Peyer's patch (tissue), 4 donors: ENCODE measurements at regions not wholly inside any gene's neighbourhood (a gene's known extent, or its start where the extent isn't known, plus 50 kb on each side); places are given as distances from the start of the nearest gene placed in this dataset.
A peak's percentile ranks its signal among the peaks of the same experiment; 100 is the strongest.

Experiments
- DNase-seq, 3 donors: peaks; one replicate each; pipeline ENCODE4 v3.0.0-alpha.2; 2017 to 2019
- H3K27ac ChIP-seq, 4 donors: fragments of 200-600 bp; sonication (generic); one replicate each; pipeline ENCODE4 v1.5.1; 2016 to 2019
- H3K27me3 ChIP-seq, 2 donors: fragments of 200-600 bp; sonication (generic); one replicate each; pipeline ENCODE4 v1.5.1; 2019
- H3K36me3 ChIP-seq, 3 donors: fragments of 200-600 bp; sonication (generic); one replicate each; pipeline ENCODE4 v1.5.1; 2016 to 2019
- H3K4me1 ChIP-seq, 4 donors: fragments of 200-600 bp; sonication (generic); one replicate each; pipeline ENCODE4 v1.5.1; 2016 to 2019
- H3K4me3 ChIP-seq, 4 donors: fragments of 200-600 bp; sonication (generic); 1 replicate in 3 of 4; 2 replicates in 1 of 4; pipeline ENCODE4 v1.5.1; 2016 to 2019; ENCODE audit warnings: mild to moderate bottlenecking in 1 of 4
- H3K9me3 ChIP-seq, 4 donors: fragments of 200-600 bp; sonication (generic); one replicate each; pipeline ENCODE4 v1.5.1; 2016 to 2019; ENCODE audit warnings: mild to moderate bottlenecking in 1 of 4
- CTCF ChIP-seq, 6 experiments: fragments of 450-650 bp in 4 of 6; fragments of 200-600 bp in 2 of 6; sonication (generic) in 1 of 6; IDR thresholded peaks; one replicate each; pipeline ENCODE4 v1.5.1; 2017 to 2019; ENCODE audit warnings: antibody characterized with exemption in 6 of 6, mild to moderate bottlenecking in 3 of 6, moderate library complexity in 1 of 6
- POLR2A ChIP-seq, 2 donors: fragments of 450-650 bp; IDR thresholded peaks; one replicate each; pipeline ENCODE4 v1.5.1; 2017; ENCODE audit warnings: antibody characterized with exemption in 2 of 2, mild to moderate bottlenecking in 2 of 2, moderate library complexity in 2 of 2

- no peak for TF ChIP-seq CTCF (IDR thresholded peaks at IDR 0.05)
- no peak for TF ChIP-seq POLR2A (IDR thresholded peaks at IDR 0.05)
- peak in 2 of 3 donors; percentile 31 to 37 for DNase-seq
- no peak overlapping the region for H3K27ac ChIP-seq
These were observed 146.5 kb upstream of the SOX1 start for GRCh38 chr13:111920306-111920931.

GRCh38 chr13:111920932-111921705 is 145.8 kb upstream of the SOX1 start:
- Histone ChIP-seq H3K9me3 (no peaks in the 10 kb centered on the region), H3K27ac (no peak overlapping the region), H3K4me3 (no peak overlapping the region), H3K4me1 (no peaks in the 10 kb centered on the region), H3K27me3 (no peaks in the 10 kb centered on the region), H3K36me3 (no peaks in the 10 kb centered on the region)
- TF ChIP-seq CTCF (IDR thresholded peaks at IDR 0.05) = no peak
- no peak for TF ChIP-seq POLR2A (IDR thresholded peaks at IDR 0.05)
- DNase-seq = peak in 2 of 3 donors; percentile 23 to 28

More at GRCh38 chr13:111920306-111920931, 146.5 kb upstream of the SOX1 start:
- Histone ChIP-seq H3K9me3 (no peaks in the 10 kb centered on the region), H3K4me1 (no peaks in the 10 kb centered on the region), H3K4me3 (no peak overlapping the region), H3K27me3 (no peaks in the 10 kb centered on the region), H3K36me3 (no peaks in the 10 kb centered on the region)

GRCh38 chr13:111922086-111922485 is 144.9 kb upstream of the SOX1 start:
- no peaks in the 10 kb centered on the region for H3K9me3 ChIP-seq

GRCh38 chr13:111923439-111923838 is 143.5 kb upstream of the SOX1 start:
- no peak overlapping the region for H3K4me3 ChIP-seq
- no peak for DNase-seq
- H3K36me3 ChIP-seq = no peaks in the 10 kb centered on the region
- no peaks in the 10 kb centered on the region for H3K27me3 ChIP-seq
- TF ChIP-seq POLR2A (IDR thresholded peaks at IDR 0.05) (no peak), CTCF (IDR thresholded peaks at IDR 0.05) (no peak)
- H3K4me1 ChIP-seq = no peaks in the 10 kb centered on the region
- H3K27ac ChIP-seq = no peak overlapping the region
- no peaks in the 10 kb centered on the region for H3K9me3 ChIP-seq

More at GRCh38 chr13:111922086-111922485, 144.9 kb upstream of the SOX1 start:
- no peaks in the 10 kb centered on the region for H3K36me3 ChIP-seq
- H3K4me3 ChIP-seq = no peak overlapping the region
- no peaks in the 10 kb centered on the region for H3K4me1 ChIP-seq
- peak in 1 of 3 donors; percentile 22 for DNase-seq
- no peak overlapping the region for H3K27ac ChIP-seq
- no peaks in the 10 kb centered on the region for H3K27me3 ChIP-seq
- TF ChIP-seq CTCF (IDR thresholded peaks at IDR 0.05) = no peak
- no peak for TF ChIP-seq POLR2A (IDR thresholded peaks at IDR 0.05)

- no peak for DNase-seq
- no peaks in the 10 kb centered on the region for H3K36me3 ChIP-seq
- H3K27ac ChIP-seq = no peak overlapping the region
- no peak overlapping the region for H3K4me3 ChIP-seq
- H3K4me1 ChIP-seq = no peaks in the 10 kb centered on the region
- TF ChIP-seq POLR2A (IDR thresholded peaks at IDR 0.05) (no peak), CTCF (IDR thresholded peaks at IDR 0.05) (no peak)
- H3K27me3 ChIP-seq = no peaks in the 10 kb centered on the region
- no peaks in the 10 kb centered on the region for H3K9me3 ChIP-seq
These were observed 142.8 kb upstream of the SOX1 start for GRCh38 chr13:111923991-111924677.
